M059J (cell line): ENCODE measurements at regions not wholly inside any gene's neighbourhood (a gene's known extent, or its start where the extent isn't known, plus 50 kb on each side); places are given as distances from the start of the nearest gene placed in this dataset.
"Not testable (repeated sequence)": the region's sequence is repeated elsewhere in the genome, so short reads cannot be mapped to it uniquely, and the experiment has no call there.

Experiments used
- DNase-seq: peaks from one replicate; pipeline ENCODE4 v3.0.0-alpha.2; 2012; ENCODE audit warnings: low read depth

DNA sequence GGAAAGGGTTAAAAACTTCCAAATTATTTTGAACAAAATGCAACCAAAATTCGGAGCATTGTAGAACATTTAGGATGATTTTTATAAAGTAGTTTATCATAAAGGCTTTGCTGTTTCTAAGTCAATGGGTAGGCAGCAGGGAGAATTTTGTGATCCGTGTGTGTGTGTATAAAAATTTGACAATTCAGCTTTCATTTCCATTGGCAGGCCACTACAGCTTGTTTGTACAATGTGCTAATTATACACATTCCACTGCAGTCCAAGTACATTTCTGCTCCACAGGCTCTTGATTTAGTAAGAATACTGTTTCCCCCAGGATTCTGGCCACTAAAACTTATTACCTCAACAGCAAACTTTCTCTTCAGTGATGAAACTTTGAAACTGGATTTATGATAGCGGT lies 71.8 kb upstream of the LTBP1 start:
- DNase-seq, result no peak

DNA sequence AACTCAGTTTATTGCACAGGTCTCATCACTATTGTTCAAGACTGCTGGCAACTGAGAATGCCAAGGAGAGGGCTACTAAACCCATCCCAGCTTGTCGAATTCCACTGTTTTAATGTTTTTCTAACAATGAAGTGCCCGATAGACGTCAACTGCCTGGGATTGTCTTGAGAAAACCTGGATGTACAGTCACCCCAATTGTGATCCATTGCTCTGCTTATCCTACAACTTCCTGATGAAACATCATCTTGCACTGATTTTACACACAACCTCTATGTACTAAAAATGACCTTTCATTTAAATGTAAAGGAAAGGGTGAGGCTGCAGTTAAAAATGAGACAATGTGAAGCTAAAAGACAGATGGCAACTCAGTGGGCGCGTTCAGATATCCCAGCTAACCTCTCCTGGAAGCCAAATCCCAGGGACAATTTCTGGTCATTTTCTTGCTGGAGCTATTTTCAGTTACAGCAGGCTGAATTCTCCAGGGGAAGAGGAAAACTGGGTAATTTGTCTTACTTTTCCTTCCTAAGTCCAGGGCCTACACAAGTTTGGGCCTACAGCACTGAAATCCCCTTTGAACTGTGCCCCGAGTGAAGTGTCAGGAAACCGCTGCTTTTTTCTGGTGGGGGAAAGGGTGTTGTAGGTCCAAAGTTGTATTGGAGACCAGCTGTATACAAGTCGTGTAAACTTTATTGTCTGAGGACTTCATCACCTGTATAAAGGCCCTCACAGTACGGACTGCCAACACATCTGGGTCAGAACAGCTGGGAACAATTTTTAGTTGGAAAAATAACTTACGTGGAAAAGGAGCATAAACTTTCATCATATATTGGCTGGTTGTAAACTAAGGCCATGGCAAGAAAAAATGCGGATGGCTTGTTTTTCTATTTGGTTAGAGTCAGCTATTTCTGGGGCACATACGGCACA lies 68.9 kb upstream of the LTBP1 start:
- no peak for DNase-seq

DNA sequence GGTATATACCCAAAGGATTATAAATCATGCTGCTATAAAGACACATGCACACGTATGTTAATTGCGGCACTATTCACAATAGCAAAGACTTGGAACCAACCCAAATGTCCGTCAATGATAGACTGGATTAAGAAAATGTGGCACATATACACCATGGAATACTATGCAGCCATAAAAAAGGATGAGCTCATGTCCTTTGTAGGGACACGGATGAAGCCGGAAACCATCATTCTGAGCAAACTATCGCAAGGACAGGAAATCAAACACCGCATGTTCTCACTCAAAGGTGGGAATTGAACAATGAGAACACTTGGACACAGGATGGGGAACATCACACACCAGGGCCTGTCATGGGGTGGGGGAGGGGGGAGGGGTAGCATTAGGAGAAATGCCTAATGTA lies 66.8 kb upstream of the LTBP1 start:
- DNase-seq, result not testable (repeated sequence)

DNA sequence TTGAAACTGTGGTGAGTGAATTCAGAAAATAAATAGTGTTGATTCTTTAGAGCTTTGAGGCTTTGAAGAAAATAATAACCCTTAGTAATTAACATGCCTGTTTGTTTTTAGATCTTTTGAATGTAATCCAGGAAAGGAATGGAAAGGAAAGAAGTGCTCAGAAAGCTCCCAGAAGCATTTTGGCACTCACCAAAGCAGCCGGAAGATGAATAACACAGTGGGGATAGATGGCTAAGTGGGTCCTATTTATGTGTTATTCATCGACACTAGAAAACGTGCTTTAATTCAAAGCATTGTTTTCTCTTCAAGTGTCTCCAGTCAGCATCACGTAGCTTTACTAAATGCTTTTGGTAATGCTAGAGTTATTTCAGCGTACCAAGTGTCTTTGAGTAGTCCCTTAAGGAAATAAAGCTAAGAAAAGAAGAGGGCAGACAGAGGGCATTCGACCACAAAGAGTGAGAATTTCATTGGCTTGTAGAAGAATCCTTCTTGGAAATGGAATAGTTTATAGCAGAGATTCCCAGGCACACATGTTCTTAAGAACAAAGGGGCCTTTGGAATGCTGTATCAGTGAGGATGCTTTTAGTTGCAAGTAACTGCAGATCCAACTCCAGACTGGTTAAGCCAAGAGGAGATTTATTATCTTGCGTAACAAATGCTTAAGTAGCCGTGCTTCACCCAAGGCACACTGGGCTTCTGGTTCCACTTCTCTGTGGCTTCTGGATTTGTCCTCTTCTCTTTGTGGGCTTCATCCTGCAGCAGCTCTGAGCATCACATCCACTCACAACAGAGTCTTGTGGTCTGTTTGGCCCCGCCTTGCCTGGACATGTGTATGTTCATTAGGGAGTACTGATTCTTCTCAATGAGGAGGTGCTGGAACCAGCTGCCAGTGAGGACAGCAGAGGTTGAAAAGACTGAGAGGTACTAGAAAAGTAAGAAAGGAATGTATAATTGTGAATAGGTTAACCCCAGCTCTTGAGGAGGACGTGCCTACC lies 63.6 kb upstream of the LTBP1 start:
- DNase-seq, result peak; percentile 47

DNA sequence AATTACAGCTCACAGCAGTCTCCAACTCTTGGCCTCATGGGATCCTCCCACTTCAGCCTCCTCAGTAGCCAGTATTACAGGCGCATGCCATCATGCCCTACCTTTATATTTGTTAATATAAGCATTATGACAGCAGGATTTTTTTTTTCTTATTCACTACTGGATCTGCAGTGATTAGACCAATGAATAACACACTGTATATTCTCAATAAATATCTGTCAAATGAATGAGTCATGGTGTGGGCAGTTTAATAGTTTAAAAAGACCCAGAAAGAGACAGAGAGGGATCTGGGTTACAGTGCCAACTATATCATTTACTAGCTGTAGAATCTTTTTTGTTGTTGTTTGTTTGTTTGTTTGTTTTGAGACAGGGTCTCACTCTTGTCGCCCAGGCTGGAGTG lies 62.4 kb upstream of the LTBP1 start:
- peak; percentile 29 for DNase-seq

GRCh38 chr2:32886397-32887055 lies 60.2 kb upstream of the LTBP1 start:
- DNase-seq, result not testable (repeated sequence)

GRCh38 chr2:32887125-32887524 lies 59.6 kb upstream of the LTBP1 start:
- DNase-seq, result no peak

GRCh38 chr2:32894119-32894728 lies 52.5 kb upstream of the LTBP1 start:
- DNase-seq, result no peak

GRCh38 chr2:32895424-32895823 lies 51.3 kb upstream of the LTBP1 start:
- DNase-seq, result no peak
